HL-60 (cell line): ENCODE measurements at regions not wholly inside any gene's neighbourhood (a gene's known extent, or its start where the extent isn't known, plus 50 kb on each side); places are given as distances from the start of the nearest gene placed in this dataset.

Experiments used
- CTCF ChIP-seq: IDR thresholded peaks from one replicate; pipeline ENCODE4 v1.5.1; 2011; ENCODE audit warnings: low read length, control low read depth, inconsistent platforms; ENCODE audit not compliant: insufficient read depth
- SPI1 ChIP-seq: IDR thresholded peaks from 2 replicates; pipeline ENCODE4 v1.6.1; 2012; ENCODE audit warnings: low read depth, mild to moderate bottlenecking, borderline replicate concordance

- no peak for TF ChIP-seq CTCF
- no peak for TF ChIP-seq SPI1
Observed at GRCh38 chr11:98772893-98773292, 247.9 kb upstream of the CNTN5 start.
